Stimulated activated CD4-positive, alpha-beta T cell treated with anti-CD3 and anti-CD28 coated beads, Interleukin-4, amount 100 ng/mL, for 48 hours (primary cell): ENCODE measurements at regions not wholly inside any gene's neighbourhood (a gene's known extent, or its start where the extent isn't known, plus 50 kb on each side); places are given as distances from the start of the nearest gene placed in this dataset.
"Not testable (repeated sequence)": the region's sequence is repeated elsewhere in the genome, so short reads cannot be mapped to it uniquely, and the experiment has no call there.

Source experiments
- DNase-seq, 2 donors: peaks; one replicate each; pipeline ENCODE4 v3.0.0-alpha.2; 2020; ENCODE audit warnings: low read depth in 2 of 2

DNA sequence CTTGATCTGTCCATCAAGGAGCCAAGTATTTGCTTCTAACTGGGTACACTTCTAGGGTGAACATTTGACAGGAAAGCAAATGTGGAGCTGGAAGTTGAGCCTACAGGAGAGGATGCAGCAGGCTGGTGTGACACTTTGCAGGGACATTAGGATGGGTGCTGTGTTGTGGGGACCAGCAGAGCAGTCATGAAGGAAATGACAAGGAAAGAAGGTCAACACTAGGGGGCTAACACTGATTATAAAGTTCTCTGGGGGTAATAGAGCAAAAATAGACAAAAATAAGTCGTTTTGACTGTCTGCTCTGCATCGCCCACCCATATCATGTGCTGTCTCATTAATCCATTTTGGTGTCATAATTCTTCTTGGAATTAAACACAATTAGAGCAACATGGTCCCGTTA lies 652.4 kb downstream of the STK39 start:
- no peak for DNase-seq

- DNase-seq: no peak
Measured at GRCh38 chr2:167592441-167592840, 655.0 kb downstream of the STK39 start.

DNA sequence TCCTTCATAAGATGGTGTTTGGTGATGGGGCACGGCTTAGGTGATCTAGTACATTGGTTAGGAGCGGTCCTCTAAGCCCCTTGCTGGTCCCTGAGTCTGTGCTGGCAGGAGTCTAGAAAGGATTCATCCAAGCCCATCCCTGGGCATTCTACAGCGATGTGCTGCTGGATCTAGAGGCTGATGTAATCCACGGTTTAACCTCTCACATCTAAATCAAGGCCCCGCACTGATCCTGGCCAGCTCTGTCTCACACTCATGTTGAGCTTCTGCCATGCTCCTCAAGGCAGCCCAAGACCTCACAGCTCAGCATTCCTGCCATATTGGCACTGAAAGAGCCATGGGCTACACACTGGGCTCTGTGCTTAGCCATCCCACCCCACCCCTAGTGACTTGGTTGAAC lies 664.8 kb downstream of the STK39 start:
- DNase-seq: no peak

DNA sequence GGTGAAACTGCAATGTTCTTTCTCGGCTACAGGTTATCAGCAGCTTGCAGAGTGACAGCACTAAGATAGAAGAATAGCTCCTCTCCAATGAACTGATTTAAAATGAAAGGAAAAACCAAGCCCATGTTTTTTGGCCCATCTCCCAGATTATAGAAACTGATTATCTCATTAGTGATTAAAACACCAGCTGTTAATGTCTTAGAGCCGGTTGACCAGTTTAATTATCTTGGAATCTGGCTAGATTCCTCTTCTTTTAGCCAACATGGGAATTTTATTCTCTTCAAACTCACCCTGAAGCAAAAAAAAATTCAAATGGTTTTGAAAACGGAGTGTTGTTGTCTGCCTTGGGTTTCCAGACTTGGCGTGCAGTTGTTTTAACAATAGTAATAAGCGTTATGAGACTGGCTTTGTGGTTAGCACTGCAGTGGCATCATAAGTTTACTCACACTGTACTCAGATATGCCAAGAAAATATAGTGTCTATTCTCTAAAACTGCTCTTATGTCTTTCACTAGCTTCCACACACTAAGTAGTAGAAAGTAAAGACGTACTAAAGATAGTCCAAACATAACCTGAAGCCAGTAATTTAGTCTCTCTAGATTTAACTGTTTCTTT lies 665.3 kb downstream of the STK39 start:
- DNase-seq: no peak

DNA sequence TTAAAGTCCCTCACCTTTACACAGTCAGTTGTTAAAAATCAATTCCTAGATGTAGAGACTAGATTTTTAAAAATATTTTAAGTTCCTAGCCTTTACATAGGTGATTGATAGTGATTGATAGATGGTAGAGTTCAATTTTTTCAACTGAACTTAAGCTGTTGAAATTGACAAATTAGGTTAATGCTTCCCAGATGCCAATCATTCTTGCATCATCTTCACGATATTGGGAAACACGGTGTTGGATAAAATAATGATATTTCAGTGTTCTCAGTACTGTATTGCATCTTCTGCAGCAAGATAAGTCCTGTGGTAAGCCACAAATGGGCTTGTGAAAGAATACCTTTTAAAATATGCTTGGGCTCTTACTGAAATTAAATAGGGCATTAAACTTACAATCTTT lies 667.6 kb downstream of the STK39 start:
- DNase-seq: no peak

- no peak for DNase-seq
Measured at GRCh38 chr2:167575276-167575675, 672.1 kb downstream of the STK39 start.

DNA sequence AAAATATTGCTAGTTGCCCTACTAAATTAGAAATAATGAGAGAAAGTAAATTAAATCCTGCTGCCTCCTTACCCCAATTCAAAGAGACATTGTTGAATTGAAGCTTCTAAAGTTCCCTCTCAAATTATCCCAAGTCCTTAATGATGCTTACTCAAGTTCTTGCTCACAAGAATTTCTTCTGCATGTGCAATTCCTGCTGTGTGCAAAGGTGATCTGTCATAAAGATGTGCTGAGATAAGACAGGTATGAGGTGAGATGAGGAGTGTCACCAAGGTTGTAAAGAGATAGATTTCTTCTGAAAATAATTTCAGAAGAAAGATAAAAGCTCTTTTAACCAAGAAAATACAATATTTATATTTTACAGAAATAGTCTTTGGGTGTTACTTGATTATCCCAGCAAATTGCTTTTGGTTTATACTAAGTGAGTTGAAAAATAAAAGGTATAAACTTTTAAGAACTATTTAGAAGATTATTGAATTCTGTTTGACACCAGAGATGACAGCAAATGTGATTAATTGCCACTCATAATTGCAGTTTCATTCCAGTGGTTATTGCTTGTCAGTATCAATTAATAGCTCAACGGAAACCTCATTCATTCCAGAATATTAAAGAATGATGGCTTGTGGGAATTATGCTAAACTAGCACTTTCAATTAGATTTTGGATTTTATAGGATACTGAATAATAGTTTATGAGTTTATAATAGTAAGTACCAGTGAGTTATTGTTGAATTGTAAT lies 674.3 kb downstream of the STK39 start:
- DNase-seq: no peak

DNA sequence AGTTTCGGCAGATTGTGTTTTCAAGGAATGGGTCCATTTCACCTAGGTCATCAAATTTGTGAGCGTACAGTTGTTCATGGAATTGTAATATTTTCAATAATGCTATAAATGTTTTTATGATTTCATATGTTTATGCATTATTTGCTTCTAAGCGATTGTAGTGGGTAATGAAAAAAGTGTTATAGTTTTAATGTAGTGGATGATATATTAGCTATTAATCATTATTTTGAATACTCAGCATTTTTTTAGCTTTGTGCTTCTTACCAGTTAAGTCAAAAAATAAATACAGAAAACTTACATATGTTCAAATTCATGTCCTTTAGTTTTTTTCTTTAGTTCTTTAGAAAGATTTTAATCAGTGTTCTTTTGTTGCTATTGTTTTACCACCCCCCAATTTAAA lies 677.0 kb downstream of the STK39 start:
- no peak for DNase-seq

DNA sequence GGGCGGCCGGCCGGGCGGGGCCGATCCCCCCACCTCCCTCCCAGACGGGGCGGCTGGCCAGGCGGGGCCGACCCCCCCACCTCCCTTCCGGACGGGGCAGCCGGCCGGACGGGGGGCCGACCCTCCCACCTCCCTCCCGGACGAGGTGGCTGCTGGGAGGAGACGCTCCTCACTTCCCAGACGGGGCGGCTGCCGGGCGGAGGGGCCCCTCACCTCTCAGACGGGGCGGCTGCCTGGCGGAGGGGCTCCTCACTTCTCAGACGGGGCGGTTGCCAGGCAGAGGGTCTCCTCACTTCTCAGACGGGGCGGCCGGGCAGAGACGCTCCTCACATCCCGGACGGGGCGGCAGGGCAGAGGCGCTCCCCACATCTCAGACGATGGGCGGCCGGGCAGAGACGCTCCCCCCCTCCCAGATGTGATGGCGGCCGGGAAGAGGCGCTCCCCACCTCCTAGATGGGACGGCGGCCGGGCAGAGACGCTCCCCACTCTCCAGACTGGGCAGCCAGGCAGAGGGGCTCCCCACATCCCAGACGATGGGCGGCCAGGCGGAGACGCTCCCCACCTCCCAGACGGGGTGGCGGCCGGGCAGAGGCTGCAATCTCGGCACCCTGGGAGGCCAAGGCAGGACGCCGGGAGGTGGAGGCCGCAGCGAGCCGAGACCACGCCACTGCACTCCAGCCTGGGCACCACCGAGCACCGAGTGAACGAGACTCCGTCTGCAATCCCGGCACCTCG lies 675.8 kb downstream of the XIRP2 start:
- DNase-seq: not testable (repeated sequence)

DNA sequence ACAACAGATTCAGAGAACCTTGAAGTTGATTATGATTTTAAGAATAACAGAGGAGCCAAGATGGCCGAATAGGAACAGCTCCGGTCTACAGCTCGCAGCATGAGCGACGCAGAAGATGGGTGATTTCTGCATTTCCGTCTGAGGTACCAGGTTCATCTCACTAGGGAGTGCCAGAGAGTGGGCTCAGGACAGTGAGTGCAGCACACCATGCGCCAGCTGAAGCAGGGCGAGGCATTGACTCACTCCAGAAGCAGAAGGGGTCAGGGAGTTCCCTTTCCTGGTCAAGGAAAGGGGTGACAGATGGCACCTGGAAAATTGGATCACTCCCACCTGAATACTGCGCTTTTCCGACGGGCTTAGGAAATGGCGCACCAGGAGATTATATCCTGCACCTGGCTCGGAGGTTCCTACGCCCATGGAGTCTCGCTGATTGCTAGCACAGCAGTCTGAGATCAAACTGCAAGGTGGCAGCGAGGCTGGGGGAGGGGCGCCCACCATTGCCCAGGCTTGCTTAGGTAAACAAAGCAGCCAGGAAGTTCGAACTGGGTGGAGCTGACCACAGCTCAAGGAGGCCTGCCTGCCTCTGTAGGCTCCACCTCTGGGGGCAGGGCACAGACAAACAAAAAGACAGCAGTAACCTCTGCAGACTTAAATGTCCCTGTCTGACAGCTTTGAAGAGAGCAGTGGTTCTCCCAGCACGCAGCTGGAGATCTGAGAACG lies 670.2 kb downstream of the XIRP2 start:
- not testable (repeated sequence) for DNase-seq

GRCh38 chr2:167555098-167555720 lies 666.9 kb downstream of the XIRP2 start:
- no peak for DNase-seq

DNA sequence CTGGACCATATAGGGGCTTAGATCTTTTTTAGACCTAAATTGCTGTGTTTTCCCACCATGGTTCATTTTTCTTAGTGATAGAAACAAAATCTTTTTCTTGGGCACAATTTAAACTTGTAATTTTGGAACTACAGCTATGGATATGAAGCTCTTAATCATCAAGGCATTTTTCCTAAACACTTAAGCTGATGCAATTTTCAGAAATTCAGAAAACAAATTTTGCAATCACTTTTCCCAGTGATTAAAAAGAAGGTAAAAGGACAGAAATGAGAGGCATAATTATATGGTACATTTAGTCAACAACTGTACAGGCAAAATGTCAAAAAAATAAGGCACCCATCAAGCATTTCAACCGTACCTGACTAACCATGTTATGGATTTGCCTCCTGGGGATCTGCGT lies 665.4 kb downstream of the XIRP2 start:
- DNase-seq: no peak

DNA sequence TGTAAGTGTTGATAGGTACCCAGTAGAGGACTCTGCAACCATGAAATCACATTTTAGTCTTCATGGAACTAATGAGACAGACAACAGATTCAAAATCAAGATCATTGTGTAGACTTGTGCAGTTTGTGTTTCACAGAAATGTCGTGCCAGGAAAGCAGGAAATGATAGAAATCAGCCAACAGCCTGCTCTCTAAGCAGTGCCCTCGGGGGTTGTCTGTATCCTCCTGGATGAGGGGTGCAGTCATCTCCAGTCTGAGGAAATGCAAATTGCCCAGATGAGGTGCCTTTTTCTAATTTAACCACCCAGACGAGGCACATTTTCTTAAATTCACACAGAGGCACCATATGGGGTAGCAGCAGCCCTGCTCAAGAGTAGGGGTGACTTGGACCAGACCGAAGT lies 663.1 kb downstream of the XIRP2 start:
- DNase-seq: no peak

GRCh38 chr2:167550448-167550847 lies 662.2 kb downstream of the XIRP2 start:
- no peak for DNase-seq

DNA sequence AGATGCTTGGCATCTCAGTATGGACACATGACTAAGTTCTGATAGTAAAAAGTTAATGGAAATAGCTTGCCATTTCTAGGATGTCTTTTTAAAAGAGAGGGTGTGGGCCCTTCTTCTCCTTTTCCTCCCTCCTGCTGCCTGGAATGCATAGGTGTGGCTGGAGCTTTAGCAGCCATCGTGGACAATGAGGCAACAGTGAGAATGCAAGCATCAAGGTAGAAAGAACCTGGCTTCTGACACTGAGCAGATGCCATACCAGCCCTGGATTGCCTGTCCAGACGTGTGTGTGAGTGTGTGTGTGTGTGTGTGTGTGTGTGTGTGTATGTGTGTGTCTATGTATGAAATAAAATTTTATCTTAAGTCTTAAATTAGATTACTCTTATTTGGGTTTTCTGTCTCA lies 660.1 kb downstream of the XIRP2 start:
- DNase-seq: no peak

DNA sequence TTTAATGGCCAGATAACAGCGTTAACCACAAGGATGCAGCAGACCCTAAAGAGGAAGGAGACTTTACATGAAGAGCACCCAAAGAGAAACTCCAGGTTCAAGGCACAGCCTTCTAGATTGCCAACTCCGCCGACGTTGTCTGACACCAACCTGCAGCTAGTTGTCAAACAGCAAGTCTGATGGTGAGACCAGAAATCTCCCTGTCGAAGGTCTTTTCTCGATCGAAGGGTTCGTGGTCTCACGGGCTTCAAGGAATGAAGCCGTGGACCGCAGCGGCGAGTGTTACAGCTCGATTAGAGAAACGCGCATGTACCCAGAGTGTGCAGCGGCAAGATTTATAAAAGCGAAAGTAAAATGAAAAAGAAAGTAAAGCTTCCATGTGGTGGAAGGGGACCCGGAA lies 656.3 kb downstream of the XIRP2 start:
- no peak for DNase-seq

DNA sequence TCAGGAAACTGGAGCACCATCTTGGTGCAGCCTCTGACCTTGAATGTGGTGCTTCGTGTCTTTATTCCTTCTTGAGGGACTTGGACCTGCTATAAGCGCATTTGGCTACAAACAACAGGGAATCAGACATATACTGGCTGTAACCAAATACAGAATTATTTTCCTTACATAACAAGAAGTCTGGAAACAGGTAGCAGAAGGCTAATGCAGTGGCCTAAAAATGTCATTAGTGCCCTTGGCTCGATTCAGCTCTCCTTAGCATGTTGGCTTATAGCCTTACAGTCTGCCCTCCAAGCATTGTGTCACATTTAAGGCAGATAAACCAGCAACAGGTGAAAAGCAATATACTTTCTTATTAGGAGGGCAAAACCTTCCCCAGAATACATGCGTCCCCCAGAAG lies 655.4 kb downstream of the XIRP2 start:
- no peak for DNase-seq

DNA sequence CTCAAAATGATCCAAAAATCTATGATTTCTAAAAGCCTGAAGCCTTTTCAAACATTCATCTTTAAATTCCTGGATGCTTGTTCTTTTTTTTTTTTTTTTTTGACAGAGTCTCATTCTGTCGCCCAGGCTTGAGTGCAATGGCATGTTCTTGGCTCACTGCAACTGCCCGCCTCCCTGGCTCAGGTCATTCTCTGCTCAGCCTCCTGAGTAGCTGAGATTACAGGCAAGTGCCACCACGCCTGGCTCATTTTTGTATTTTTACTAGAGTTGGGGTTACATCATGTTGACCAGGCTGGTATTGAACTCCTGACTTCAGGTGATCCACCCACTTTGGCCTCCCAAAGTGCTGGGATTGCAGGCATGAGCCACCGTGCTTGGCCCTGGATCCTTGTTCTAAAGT lies 649.5 kb downstream of the XIRP2 start:
- DNase-seq: no peak

DNA sequence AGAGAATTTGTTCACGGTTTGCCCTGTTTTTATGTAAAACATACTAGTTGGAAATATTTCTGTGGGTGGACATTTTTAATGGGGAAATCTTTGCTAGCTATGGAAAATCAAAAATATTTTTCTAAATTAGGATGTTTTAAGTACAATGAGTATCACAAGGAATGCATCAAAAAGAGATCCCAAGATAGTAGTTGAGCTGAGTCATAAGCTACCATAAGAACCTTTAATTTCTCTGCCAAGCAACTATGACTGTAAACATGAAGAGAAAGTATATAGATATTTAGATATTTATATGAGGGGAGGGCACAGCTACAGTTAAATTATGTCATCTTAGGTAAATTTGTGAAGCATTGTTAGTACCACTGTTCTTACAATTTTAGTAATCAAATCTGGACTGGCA lies 646.2 kb downstream of the XIRP2 start:
- DNase-seq: no peak

DNA sequence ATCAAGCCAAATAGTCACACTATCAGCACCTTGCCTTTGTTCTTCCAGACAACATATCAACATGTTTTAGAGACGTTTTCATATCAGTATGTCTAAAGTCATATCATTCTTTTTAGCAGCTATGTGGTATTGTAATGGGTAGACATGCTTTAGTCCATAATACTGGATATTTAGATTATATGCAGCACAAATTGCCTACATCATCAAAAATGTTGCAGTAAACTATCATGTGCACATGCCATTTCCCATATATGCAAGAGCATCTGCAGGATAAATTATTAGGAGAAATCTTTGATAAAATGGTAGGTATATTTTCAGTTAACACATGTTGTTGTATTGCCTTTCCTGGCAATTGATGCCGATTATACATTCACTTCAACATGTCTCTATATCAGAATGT lies 636.5 kb downstream of the XIRP2 start:
- DNase-seq: no peak

- DNase-seq: no peak
Measured at GRCh38 chr2:167510071-167510759, 621.9 kb downstream of the XIRP2 start.
